Ishikawa (cell line): ENCODE measurements at regions not wholly inside any gene's neighbourhood (a gene's known extent, or its start where the extent isn't known, plus 50 kb on each side); places are given as distances from the start of the nearest gene placed in this dataset.

Experiments used
- EP300 ChIP-seq: IDR thresholded peaks from 2 replicates; pipeline ENCODE4 v1.6.1; 2012; ENCODE audit warnings: borderline replicate concordance
- RAD21 ChIP-seq: IDR thresholded peaks from 2 replicates; pipeline ENCODE4 v1.6.1; 2012; ENCODE audit warnings: low read depth
- TAF1 ChIP-seq: IDR thresholded peaks from 2 replicates; pipeline ENCODE4 v1.6.1; 2012; ENCODE audit warnings: low read depth, mild to moderate bottlenecking
- TCF12 ChIP-seq: IDR thresholded peaks from 2 replicates; pipeline ENCODE4 v1.6.1; 2012; ENCODE audit warnings: low read depth
- YY1 ChIP-seq: IDR thresholded peaks from 2 replicates; pipeline ENCODE4 v1.6.1; 2012; ENCODE audit warnings: low read depth

GRCh38 chr2:150100834-150101233 lies 386.6 kb downstream of the RND3 start:
- TF ChIP-seq TAF1, result no peak
- TF ChIP-seq EP300, result no peak
- no peak for TF ChIP-seq YY1
- TF ChIP-seq TCF12, result no peak
- TF ChIP-seq RAD21, result no peak
